ENCODE measurements at regions not wholly inside any gene's neighbourhood (a gene's known extent, or its start where the extent isn't known, plus 50 kb on each side); places are given as distances from the start of the nearest gene placed in this dataset.

- TF ChIP-seq, protein P1, sequence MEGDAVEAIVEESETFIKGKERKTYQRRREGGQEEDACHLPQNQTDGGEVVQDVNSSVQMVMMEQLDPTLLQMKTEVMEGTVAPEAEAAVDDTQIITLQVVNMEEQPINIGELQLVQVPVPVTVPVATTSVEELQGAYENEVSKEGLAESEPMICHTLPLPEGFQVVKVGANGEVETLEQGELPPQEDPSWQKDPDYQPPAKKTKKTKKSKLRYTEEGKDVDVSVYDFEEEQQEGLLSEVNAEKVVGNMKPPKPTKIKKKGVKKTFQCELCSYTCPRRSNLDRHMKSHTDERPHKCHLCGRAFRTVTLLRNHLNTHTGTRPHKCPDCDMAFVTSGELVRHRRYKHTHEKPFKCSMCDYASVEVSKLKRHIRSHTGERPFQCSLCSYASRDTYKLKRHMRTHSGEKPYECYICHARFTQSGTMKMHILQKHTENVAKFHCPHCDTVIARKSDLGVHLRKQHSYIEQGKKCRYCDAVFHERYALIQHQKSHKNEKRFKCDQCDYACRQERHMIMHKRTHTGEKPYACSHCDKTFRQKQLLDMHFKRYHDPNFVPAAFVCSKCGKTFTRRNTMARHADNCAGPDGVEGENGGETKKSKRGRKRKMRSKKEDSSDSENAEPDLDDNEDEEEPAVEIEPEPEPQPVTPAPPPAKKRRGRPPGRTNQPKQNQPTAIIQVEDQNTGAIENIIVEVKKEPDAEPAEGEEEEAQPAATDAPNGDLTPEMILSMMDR (IDR thresholded peaks at IDR 0.05; ENCODE audit: low read length), result no peak
- no peak for TF ChIP-seq EZH2 (IDR thresholded peaks at IDR 0.05; ENCODE audit: borderline replicate concordance, low read length)
These were observed 359.2 kb downstream of the IRS2 start for GRCh38 chr13:109427148-109427547.
